GM12878 (cell line): ENCODE measurements at regions not wholly inside any gene's neighbourhood (a gene's known extent, or its start where the extent isn't known, plus 50 kb on each side); places are given as distances from the start of the nearest gene placed in this dataset.

ENCODE experiments used
- ATAC-seq: fragments of 200-7000 bp; cut with Tn5 transposase; 3 replicates; pipeline ENCODE4 v1.9.1; 2020; ENCODE audit warnings: mild to moderate bottlenecking, moderate library complexity
- BruUV-seq: library from RNA; stranded (reverse); fragments of 400-500 nt; replicated peaks from 2 replicates; lab custom pipeline; 2021; lab: Mats Ljungman, UMichigan
- CTCF ChIA-PET: fragments of 300-600 bp; sonication (Branson Sonifier 250); formaldehyde crosslinking; extraction: SDS; loops from one replicate; lab custom pipeline; 2021; ENCODE audit warnings: inconsistent platforms; lab: Yijun Ruan, JAX
- POLR2A ChIA-PET: fragments of 350-600 bp; formaldehyde crosslinking; extraction: SDS; loops from one replicate; lab custom pipeline; 2021; ENCODE audit warnings: inconsistent platforms; lab: Charles Lee
- RAD21 ChIA-PET: fragments of 300-600 bp; sonication (Branson Sonifier 250); formaldehyde crosslinking; loops from one replicate; lab custom pipeline; 2023; ENCODE audit warnings: antibody characterized with exemption; ENCODE audit not compliant: unreplicated experiment; lab: Charles Lee
- SMC1A ChIA-PET: fragments of 300-600 bp; sonication (Branson Sonifier 250); formaldehyde crosslinking; loops from one replicate; lab custom pipeline; 2023; ENCODE audit not compliant: unreplicated experiment, uncharacterized antibody; lab: Charles Lee
- DNase-seq: peaks from one replicate; pipeline ENCODE4 v3.0.0-alpha.2; 2011; ENCODE audit warnings: low read depth, low spot score
- FAIRE-seq: peaks from 3 replicates; lab custom pipeline; 2011; peaks lifted over from hg19 to GRCh38; lab: Jason Lieb, UNC
- H2AFZ ChIP-seq: 2 replicates; pipeline ENCODE4 v1.6.0; 2011; ENCODE audit warnings: low read depth, low read length, control low read depth; ENCODE audit not compliant: control insufficient read depth
- H3K27ac ChIP-seq: 2 replicates; pipeline ENCODE4 v1.5.1; 2011; ENCODE audit warnings: control low read depth; ENCODE audit not compliant: control insufficient read depth, insufficient read depth
- H3K27me3 ChIP-seq, 2 experiments: replicated peaks in 1 of 2; 2 replicates each; pipeline versions ENCODE4 v1.6.0 to v1.6.1; 2011; ENCODE audit warnings: low read length in 1 of 2; ENCODE audit not compliant: control insufficient read depth in 2 of 2, insufficient read depth in 2 of 2
- H3K36me3 ChIP-seq, 2 experiments: 2 replicates each; pipeline ENCODE4 v1.5.1; 2011; ENCODE audit warnings: low read length in 1 of 2; ENCODE audit not compliant: control insufficient read depth in 2 of 2, insufficient read depth in 2 of 2
- H3K4me1 ChIP-seq: 2 replicates; pipeline ENCODE4 v1.6.1; 2011; ENCODE audit warnings: mild to moderate bottlenecking, low read length, moderate library complexity, mixed read lengths; ENCODE audit not compliant: control insufficient read depth, insufficient read depth
- H3K4me2 ChIP-seq: 2 replicates; pipeline ENCODE4 v1.6.0; 2011; ENCODE audit warnings: control low read depth; ENCODE audit not compliant: control insufficient read depth, insufficient read depth
- H3K4me3 ChIP-seq: fragments of 200-600 bp; sonication (generic); 2 replicates; pipeline ENCODE4 v1.5.1; 2016
- H3K79me2 ChIP-seq: 2 replicates; pipeline ENCODE4 v1.6.0; 2011; ENCODE audit warnings: low read length; ENCODE audit not compliant: control insufficient read depth, insufficient read depth
- H3K9ac ChIP-seq: 2 replicates; pipeline ENCODE4 v1.8.0; 2011; ENCODE audit warnings: low read length, control low read depth, mixed read lengths; ENCODE audit not compliant: control insufficient read depth, insufficient read depth
- H3K9me3 ChIP-seq: replicated peaks from 3 replicates; pipeline ENCODE4 v1.5.1; 2011; ENCODE audit warnings: mild to moderate bottlenecking, low read length; ENCODE audit not compliant: control insufficient read depth, insufficient read depth
- H4K20me1 ChIP-seq: 2 replicates; pipeline ENCODE4 v1.6.0; 2011; ENCODE audit not compliant: control insufficient read depth, insufficient read depth
- CREM ChIP-seq: IDR thresholded peaks from 2 replicates; pipeline ENCODE4 v1.6.1; 2014; ENCODE audit warnings: antibody characterized with exemption, low read depth
- HDAC2 ChIP-seq: fragments of 200-600 bp; sonication (generic); IDR thresholded peaks from 2 replicates; pipeline ENCODE4 v1.6.1; 2017
- MXI1 ChIP-seq: fragments of 150-350 bp; IDR thresholded peaks from 2 replicates; pipeline ENCODE4 v1.6.1; 2011; ENCODE audit warnings: low read depth, mild to moderate bottlenecking, inconsistent platforms, low read length, improper control_type of control experiment
- PML ChIP-seq: IDR thresholded peaks from 2 replicates; pipeline ENCODE4 v1.6.1; 2012; ENCODE audit warnings: low read length, inconsistent platforms
- PRDM15 ChIP-seq: fragments of 450-650 bp; formaldehyde crosslinking; IDR thresholded peaks from 2 replicates; pipeline ENCODE4 v1.4.0; 2020; ENCODE audit warnings: mild to moderate bottlenecking, moderate library complexity
- SP1 ChIP-seq: IDR thresholded peaks from one replicate; pipeline ENCODE4 v1.6.1; 2011; ENCODE audit warnings: low read depth, low read length
- SUZ12 ChIP-seq: fragments of 200-600 bp; sonication (generic); IDR thresholded peaks from one replicate; pipeline ENCODE4 v1.6.1; 2018; ENCODE audit warnings: antibody characterized with exemption, mild to moderate bottlenecking; ENCODE audit not compliant: unreplicated experiment
- WGBS: methylation state at CpG from one replicate; pipeline ENCODE4 v1.1.6; 2016; ENCODE audit warnings: low lambda C conversion rate; ENCODE audit not compliant: insufficient replicate concordance, insufficient coverage; ENCODE audit errors: missing lambda C conversion rate; 5-methylcytosine and 5-hydroxymethylcytosine counted together
- in situ Hi-C: fragments of 300-500 bp; cut with MboI; formaldehyde crosslinking; loops from 9 replicates; pipeline ENCODE4 v1.14.3; 2018; ENCODE audit warnings: mixed read lengths
- intact Hi-C: fragments of 100-400 bp; cut with micrococcal nuclease; formaldehyde crosslinking; loops from one replicate; pipeline ENCODE4 v1.14.2; 2022; ENCODE audit not compliant: unreplicated experiment
- TF ChIP-seq, protein P1 (sequence below): IDR thresholded peaks from 2 replicates; pipeline ENCODE4 v1.6.1; 2012; ENCODE audit warnings: low read depth, low read length, improper control_type of control experiment

DNA sequence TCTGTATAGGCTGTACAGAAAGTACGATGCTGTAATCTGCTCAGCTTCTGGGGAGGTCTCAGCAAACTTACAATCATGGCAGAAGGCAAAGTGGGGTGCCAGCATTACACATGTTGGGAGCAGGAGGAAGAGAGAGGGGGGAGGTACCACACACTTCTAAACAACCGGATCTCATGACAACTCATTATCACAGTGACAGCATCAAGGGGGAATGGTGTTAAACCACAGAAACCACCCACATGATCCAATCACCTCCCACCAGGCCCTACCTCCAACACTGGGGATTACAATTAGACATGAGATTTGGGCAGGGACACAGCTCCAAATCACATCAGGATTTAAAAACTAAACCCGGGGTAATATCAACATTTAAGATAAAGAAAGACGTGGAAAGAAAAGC is 468.8 kb upstream of the AUTS2 start:
- H2AFZ ChIP-seq: no peak overlapping the region
- POLR2A ChIA-PET: no interaction called here
- FAIRE-seq (no peak), DNase-seq (no peak), ATAC-seq (no peak)
- no peaks in the 10 kb centered on the region for H3K79me2 ChIP-seq
- H3K4me2 ChIP-seq: no peak overlapping the region
- H3K36me3 ChIP-seq: no peaks in the 10 kb centered on the region
- CTCF ChIA-PET: no interaction called here
- H3K27me3 ChIP-seq: no peaks in the 10 kb centered on the region
- SMC1A ChIA-PET: no interaction called here
- H3K9ac ChIP-seq: no peak overlapping the region
- 22% methylated on average over 4 of the region's 4 CpGs for WGBS
- no peaks in the 10 kb centered on the region for H4K20me1 ChIP-seq
- in situ Hi-C loops: no loop called here
- no TSS peak for BruUV-seq
- H3K4me3 ChIP-seq: no peak overlapping the region
- intact Hi-C loops: no loop called here
- no peaks in the 10 kb centered on the region for H3K9me3 ChIP-seq
- no peak overlapping the region for H3K27ac ChIP-seq
- TF ChIP-seq CREM (no peak), MXI1 (no peak), SP1 (no peak), HDAC2 (no peak), PML (no peak), SUZ12 (no peak), PRDM15 (CRISPR knock-in tag) (no peak)
- TF ChIP-seq, protein P1, sequence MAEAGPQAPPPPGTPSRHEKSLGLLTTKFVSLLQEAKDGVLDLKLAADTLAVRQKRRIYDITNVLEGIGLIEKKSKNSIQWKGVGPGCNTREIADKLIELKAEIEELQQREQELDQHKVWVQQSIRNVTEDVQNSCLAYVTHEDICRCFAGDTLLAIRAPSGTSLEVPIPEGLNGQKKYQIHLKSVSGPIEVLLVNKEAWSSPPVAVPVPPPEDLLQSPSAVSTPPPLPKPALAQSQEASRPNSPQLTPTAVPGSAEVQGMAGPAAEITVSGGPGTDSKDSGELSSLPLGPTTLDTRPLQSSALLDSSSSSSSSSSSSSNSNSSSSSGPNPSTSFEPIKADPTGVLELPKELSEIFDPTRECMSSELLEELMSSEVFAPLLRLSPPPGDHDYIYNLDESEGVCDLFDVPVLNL: no peak
- RAD21 ChIA-PET: no interaction called here
- H3K4me1 ChIP-seq: no peaks in the 10 kb centered on the region
